Activated T-helper 1 cell treated with anti-CD3 and anti-CD28 coated beads, Interleukin-12 subunit alpha, Interleukin-12 subunit beta, Interleukin-2, Interleukin-4 antibody, amounts not matched to agents 30 ng/mL and 10 ng/mL and 1 ng/mL, durations not matched to agents 14 hours and 24 hours and 36 hours (primary cell): ENCODE measurements at regions not wholly inside any gene's neighbourhood (a gene's known extent, or its start where the extent isn't known, plus 50 kb on each side); places are given as distances from the start of the nearest gene placed in this dataset.

Experiments used
- DNase-seq: peaks from one replicate; pipeline ENCODE4 v3.0.0; 2021; ENCODE audit warnings: low spot score
- H3K27ac Mint-ChIP-seq: one replicate; pipeline ENCODE4 v1.8.0; 2021; ENCODE audit warnings: mild to moderate bottlenecking, mixed read lengths
- H3K27me3 Mint-ChIP-seq: one replicate; pipeline ENCODE4 v1.8.0; 2022; ENCODE audit warnings: mild to moderate bottlenecking, moderate library complexity, mixed read lengths; ENCODE audit not compliant: insufficient read depth
- H3K36me3 Mint-ChIP-seq: one replicate; pipeline ENCODE4 v1.8.0; 2021; ENCODE audit warnings: low read depth, mixed read lengths
- H3K4me1 Mint-ChIP-seq: one replicate; pipeline ENCODE4 v1.8.0; 2021; ENCODE audit warnings: low read depth, mixed read lengths
- H3K4me3 Mint-ChIP-seq: one replicate; pipeline ENCODE4 v1.8.0; 2021; ENCODE audit warnings: mild to moderate bottlenecking, moderate library complexity, mixed read lengths
- H3K9me3 Mint-ChIP-seq: one replicate; pipeline ENCODE4 v1.8.0; 2021; ENCODE audit warnings: mixed read lengths
- intact Hi-C: fragments of 100-400 bp; cut with micrococcal nuclease; formaldehyde crosslinking; loops from one replicate; pipeline ENCODE4 v1.15.1; 2024

- Mint-ChIP-seq H3K4me3 (no peak overlapping the region), H3K36me3 (no peaks in the 10 kb centered on the region), H3K4me1 (no peaks in the 10 kb centered on the region), H3K27ac (no peak overlapping the region), H3K9me3 (no peaks in the 10 kb centered on the region), H3K27me3 (no peaks in the 10 kb centered on the region)
- DNase-seq: no peak
- intact Hi-C loops: no loop called here
Observed at GRCh38 chr17:70653850-70654249, 484.5 kb downstream of the KCNJ2 start.

GRCh38 chr17:70654706-70655105 is 485.4 kb downstream of the KCNJ2 start:
- Mint-ChIP-seq H3K27ac (no peak overlapping the region), H3K27me3 (no peaks in the 10 kb centered on the region), H3K9me3 (no peaks in the 10 kb centered on the region), H3K4me1 (no peaks in the 10 kb centered on the region), H3K36me3 (no peaks in the 10 kb centered on the region), H3K4me3 (no peak overlapping the region)
- DNase-seq: no peak
- intact Hi-C loops: no loop called here

- Mint-ChIP-seq H3K27ac (no peak overlapping the region), H3K27me3 (no peaks in the 10 kb centered on the region), H3K4me1 (no peaks in the 10 kb centered on the region), H3K4me3 (no peak overlapping the region), H3K36me3 (no peaks in the 10 kb centered on the region), H3K9me3 (no peaks in the 10 kb centered on the region)
- DNase-seq: no peak
- intact Hi-C loops: no loop called here
Observed at GRCh38 chr17:70655176-70655958, 486.0 kb downstream of the KCNJ2 start.

GRCh38 chr17:70658317-70658716 is 489.0 kb downstream of the KCNJ2 start:
- no peaks in the 10 kb centered on the region for H3K27me3 Mint-ChIP-seq
- no peak overlapping the region for H3K27ac Mint-ChIP-seq
- no peak overlapping the region for H3K4me3 Mint-ChIP-seq
- H3K4me1 Mint-ChIP-seq: no peaks in the 10 kb centered on the region
- no peaks in the 10 kb centered on the region for H3K36me3 Mint-ChIP-seq
- intact Hi-C loops: no loop called here
- H3K9me3 Mint-ChIP-seq: no peaks in the 10 kb centered on the region
- no peak for DNase-seq

GRCh38 chr17:70658840-70659239 is 489.5 kb downstream of the KCNJ2 start:
- H3K27me3 Mint-ChIP-seq: no peaks in the 10 kb centered on the region
- no peaks in the 10 kb centered on the region for H3K36me3 Mint-ChIP-seq
- intact Hi-C loops: no loop called here
- no peaks in the 10 kb centered on the region for H3K9me3 Mint-ChIP-seq
- H3K27ac Mint-ChIP-seq: no peak overlapping the region
- H3K4me1 Mint-ChIP-seq: no peaks in the 10 kb centered on the region
- H3K4me3 Mint-ChIP-seq: no peak overlapping the region
- DNase-seq: no peak

GRCh38 chr17:70661342-70662222 is 492.2 kb downstream of the KCNJ2 start:
- Mint-ChIP-seq H3K36me3 (no peaks in the 10 kb centered on the region), H3K4me3 (no peak overlapping the region), H3K9me3 (no peaks in the 10 kb centered on the region), H3K27ac (no peak overlapping the region), H3K27me3 (no peaks in the 10 kb centered on the region), H3K4me1 (no peaks in the 10 kb centered on the region)
- intact Hi-C loops: no loop called here
- DNase-seq: no peak

- no peaks in the 10 kb centered on the region for H3K4me1 Mint-ChIP-seq
- intact Hi-C loops: no loop called here
- no peaks in the 10 kb centered on the region for H3K27me3 Mint-ChIP-seq
Observed at GRCh38 chr17:70668276-70668937, 499.1 kb downstream of the KCNJ2 start.

GRCh38 chr17:70668938-70669778 is 499.8 kb downstream of the KCNJ2 start:
- Mint-ChIP-seq H3K36me3 (no peaks in the 10 kb centered on the region), H3K27me3 (no peaks in the 10 kb centered on the region), H3K4me3 (no peak overlapping the region), H3K4me1 (no peaks in the 10 kb centered on the region), H3K27ac (no peak overlapping the region), H3K9me3 (no peaks in the 10 kb centered on the region)
- intact Hi-C loops: no loop called here
- DNase-seq: no peak

More at GRCh38 chr17:70668276-70668937, 499.1 kb downstream of the KCNJ2 start:
- no peaks in the 10 kb centered on the region for H3K9me3 Mint-ChIP-seq
- H3K36me3 Mint-ChIP-seq: no peaks in the 10 kb centered on the region
- no peak overlapping the region for H3K27ac Mint-ChIP-seq
- no peak overlapping the region for H3K4me3 Mint-ChIP-seq
- DNase-seq: no peak

- DNase-seq: no peak
- Mint-ChIP-seq H3K36me3 (no peaks in the 10 kb centered on the region), H3K4me1 (no peaks in the 10 kb centered on the region), H3K27me3 (no peaks in the 10 kb centered on the region), H3K4me3 (no peak overlapping the region), H3K27ac (no peak overlapping the region), H3K9me3 (no peaks in the 10 kb centered on the region)
- intact Hi-C loops: no loop called here
Observed at GRCh38 chr17:70674061-70674460, 504.7 kb downstream of the KCNJ2 start.

GRCh38 chr17:70675070-70675590 is 505.8 kb downstream of the KCNJ2 start:
- DNase-seq: no peak
- no peaks in the 10 kb centered on the region for H3K36me3 Mint-ChIP-seq
- intact Hi-C loops: no loop called here
- H3K4me3 Mint-ChIP-seq: no peak overlapping the region
- no peaks in the 10 kb centered on the region for H3K27me3 Mint-ChIP-seq
- no peaks in the 10 kb centered on the region for H3K9me3 Mint-ChIP-seq
- no peaks in the 10 kb centered on the region for H3K4me1 Mint-ChIP-seq
- H3K27ac Mint-ChIP-seq: no peak overlapping the region

- H3K4me3 Mint-ChIP-seq: no peak overlapping the region
- no peak overlapping the region for H3K27ac Mint-ChIP-seq
- no peaks in the 10 kb centered on the region for H3K36me3 Mint-ChIP-seq
- intact Hi-C loops: no loop called here
- no peaks in the 10 kb centered on the region for H3K4me1 Mint-ChIP-seq
- no peaks in the 10 kb centered on the region for H3K9me3 Mint-ChIP-seq
- no peak for DNase-seq
- H3K27me3 Mint-ChIP-seq: no peaks in the 10 kb centered on the region
Observed at GRCh38 chr17:70677783-70678647, 508.7 kb downstream of the KCNJ2 start.
